GM12873 (cell line): ENCODE measurements at regions not wholly inside any gene's neighbourhood (a gene's known extent, or its start where the extent isn't known, plus 50 kb on each side); places are given as distances from the start of the nearest gene placed in this dataset.

Experiments
- CTCF ChIP-seq: IDR thresholded peaks from 2 replicates; pipeline ENCODE4 v1.5.1; 2012; ENCODE audit warnings: low read depth, mild to moderate bottlenecking, moderate library complexity, low read length, control low read depth; ENCODE audit not compliant: insufficient read depth; ENCODE audit errors: missing control alignments

- TF ChIP-seq CTCF: no peak
Observed at GRCh38 chr12:34327671-34328070, 305.4 kb downstream of the ALG10 start.

- no peak for TF ChIP-seq CTCF
Observed at GRCh38 chr12:34333337-34333736, 311.0 kb downstream of the ALG10 start.

GRCh38 chr12:34334538-34334937, 312.2 kb downstream of the ALG10 start:
- TF ChIP-seq CTCF: no peak

- no peak for TF ChIP-seq CTCF
Observed at GRCh38 chr12:34334953-34335743, 312.9 kb downstream of the ALG10 start.

- TF ChIP-seq CTCF: no peak
Observed at GRCh38 chr12:34335819-34336262, 313.5 kb downstream of the ALG10 start.

GRCh38 chr12:34336619-34337465, 314.5 kb downstream of the ALG10 start:
- no peak for TF ChIP-seq CTCF

GRCh38 chr12:34338751-34339150, 316.5 kb downstream of the ALG10 start:
- no peak for TF ChIP-seq CTCF
